Muscle of leg (tissue), 3 donors: ENCODE measurements at regions not wholly inside any gene's neighbourhood (a gene's known extent, or its start where the extent isn't known, plus 50 kb on each side); places are given as distances from the start of the nearest gene placed in this dataset.

ENCODE experiments used
- DNase-seq: peaks from one replicate; pipeline ENCODE4 v3.0.0; 2013
- H3K27ac ChIP-seq: one replicate; pipeline ENCODE4 v1.5.1; 2013; ENCODE audit warnings: mild to moderate bottlenecking, low read length, control low read depth
- H3K27me3 ChIP-seq: one replicate; pipeline ENCODE4 v1.6.1; 2013; ENCODE audit warnings: low read length; ENCODE audit not compliant: control insufficient read depth, insufficient read depth
- H3K36me3 ChIP-seq: one replicate; pipeline ENCODE4 v1.6.1; 2013; ENCODE audit warnings: low read length; ENCODE audit not compliant: control insufficient read depth, insufficient read depth
- H3K4me1 ChIP-seq: one replicate; pipeline ENCODE4 v1.6.1; 2013; ENCODE audit warnings: low read length; ENCODE audit not compliant: control insufficient read depth, insufficient read depth
- H3K4me3 ChIP-seq: one replicate; pipeline ENCODE4 v1.5.1; 2013; ENCODE audit warnings: low read length, control low read depth
- H3K9me3 ChIP-seq: replicated peaks from 2 replicates; pipeline ENCODE4 v1.6.1; 2013; ENCODE audit warnings: low read depth, low read length; ENCODE audit not compliant: control insufficient read depth
- WGBS: methylation state at CpG from one replicate; pipeline ENCODE4 v1.1.5; 2013; ENCODE audit warnings: missing lambda C conversion rate; ENCODE audit not compliant: insufficient coverage; 5-methylcytosine and 5-hydroxymethylcytosine counted together

DNA sequence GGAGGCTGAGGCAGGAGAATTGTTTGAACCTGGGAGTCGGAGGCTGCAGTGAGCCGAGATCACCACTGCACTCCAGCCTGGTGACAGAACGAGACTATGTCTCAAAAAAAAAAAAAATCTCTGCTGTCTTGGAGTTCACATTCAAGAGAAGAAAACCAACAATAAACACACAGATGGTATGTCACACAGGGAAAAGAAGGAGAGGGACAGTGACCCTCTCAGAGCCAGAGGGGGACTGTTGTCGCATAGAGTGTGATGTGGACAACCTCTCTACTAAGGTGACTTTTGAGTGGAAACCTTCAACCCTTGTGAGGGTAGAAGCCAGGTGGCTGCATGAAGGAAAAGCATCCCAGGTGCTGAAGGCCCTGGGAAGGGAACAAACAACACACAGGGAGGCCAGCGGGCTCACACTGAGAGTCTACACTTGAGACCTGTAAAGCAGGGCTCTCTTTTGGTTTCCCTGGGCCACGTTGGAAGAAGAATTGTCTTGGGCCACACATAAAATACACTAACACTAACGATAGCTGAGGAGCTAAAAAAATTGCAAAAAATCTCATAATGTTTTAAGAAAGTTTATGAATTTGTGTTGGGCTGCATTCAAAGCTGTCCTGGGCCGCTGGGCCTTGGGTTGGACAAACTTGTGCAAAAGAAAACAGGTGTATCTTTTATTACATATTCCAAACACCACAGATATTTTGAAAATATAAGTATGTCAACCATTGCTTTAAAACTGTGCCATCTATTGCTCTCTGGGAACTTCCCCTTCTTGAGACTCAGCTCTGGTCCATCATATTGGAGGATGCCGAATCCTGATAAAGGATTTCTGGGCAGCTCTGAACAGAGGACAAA lies 136.0 kb downstream of the DDX1 start:
- 70% methylated on average over 2 of the region's 9 CpGs for whole genome bisulfite sequencing
- peaks cover 14% of the 10 kb centered on the region for H3K27me3 ChIP-seq
- H3K4me3 ChIP-seq, result no peak overlapping the region

DNA sequence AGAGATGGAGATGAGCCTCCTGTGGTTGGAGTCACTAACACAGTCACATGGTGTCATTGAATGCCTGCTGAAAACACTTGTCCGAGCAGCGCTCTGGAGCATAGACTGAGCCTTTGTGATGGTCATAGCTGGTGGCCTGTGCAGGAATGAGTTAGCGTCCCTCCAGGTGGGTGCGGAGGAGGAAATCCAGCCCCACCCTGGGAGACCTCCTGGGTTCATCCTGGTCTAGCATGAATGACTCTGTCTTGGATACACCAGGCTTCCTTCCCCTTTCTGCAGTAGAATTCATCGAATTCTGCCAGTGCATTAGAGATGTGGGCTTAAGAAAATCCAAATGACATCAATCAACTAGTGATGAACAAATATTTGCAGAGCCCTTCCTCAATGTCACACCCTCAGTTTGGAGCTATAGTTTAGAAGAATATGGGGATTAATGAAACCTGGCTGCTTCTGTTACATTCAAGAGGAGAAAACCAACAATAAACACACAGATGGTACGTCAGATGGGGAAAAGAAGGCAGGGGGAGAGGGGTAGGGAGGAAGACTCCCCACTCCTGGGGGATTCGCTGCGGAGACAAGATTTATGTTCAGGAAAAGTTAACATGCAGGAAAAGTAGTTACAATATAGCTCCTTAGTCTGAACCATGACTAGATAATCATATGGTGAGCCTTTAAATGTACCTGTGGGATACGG lies 136.7 kb downstream of the DDX1 start:
- H3K9me3 ChIP-seq, result no peaks in the 10 kb centered on the region
- H3K4me1 ChIP-seq, result peaks cover 37% of the 10 kb centered on the region
- H3K27ac ChIP-seq, result no peak overlapping the region
- 84% methylated on average over 4 of the region's 9 CpGs for WGBS
- no peak for DNase-seq
- H3K4me3 ChIP-seq, result no peak overlapping the region
- peaks cover 14% of the 10 kb centered on the region for H3K27me3 ChIP-seq
- no peaks in the 10 kb centered on the region for H3K36me3 ChIP-seq

More for the DNA sequence above, 136.0 kb downstream of the DDX1 start:
- Histone ChIP-seq H3K9me3 (no peaks in the 10 kb centered on the region), H3K4me1 (peaks cover 34% of the 10 kb centered on the region), H3K36me3 (no peaks in the 10 kb centered on the region), H3K27ac (no peak overlapping the region)
- no peak for DNase-seq

DNA sequence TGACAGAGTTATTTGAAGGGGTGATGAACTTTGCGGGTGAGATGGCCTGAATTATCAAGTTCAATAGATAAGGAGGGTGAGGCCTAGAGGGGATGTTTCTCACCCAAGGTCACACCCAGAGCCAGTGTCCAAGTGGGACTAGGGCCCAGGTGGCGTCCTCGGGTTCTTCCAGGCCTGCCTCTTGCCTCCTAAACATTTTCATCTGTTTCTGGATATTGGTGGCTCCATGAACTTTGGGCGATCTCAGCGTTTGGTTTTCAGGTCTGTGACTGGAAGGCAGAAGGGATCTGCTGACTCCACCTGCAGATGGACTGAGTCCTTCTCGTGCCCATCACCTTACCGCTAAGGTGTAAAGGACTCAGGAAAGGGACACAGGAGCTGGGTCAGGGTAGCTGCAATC lies 137.3 kb downstream of the DDX1 start:
- Histone ChIP-seq H3K4me1 (peaks cover 40% of the 10 kb centered on the region), H3K4me3 (no peak overlapping the region), H3K27me3 (peaks cover 14% of the 10 kb centered on the region), H3K9me3 (no peaks in the 10 kb centered on the region), H3K36me3 (no peaks in the 10 kb centered on the region), H3K27ac (no peak overlapping the region)
- DNase-seq, result no peak
- WGBS, result 94% methylated on average over 7 of the region's 7 CpGs

DNA sequence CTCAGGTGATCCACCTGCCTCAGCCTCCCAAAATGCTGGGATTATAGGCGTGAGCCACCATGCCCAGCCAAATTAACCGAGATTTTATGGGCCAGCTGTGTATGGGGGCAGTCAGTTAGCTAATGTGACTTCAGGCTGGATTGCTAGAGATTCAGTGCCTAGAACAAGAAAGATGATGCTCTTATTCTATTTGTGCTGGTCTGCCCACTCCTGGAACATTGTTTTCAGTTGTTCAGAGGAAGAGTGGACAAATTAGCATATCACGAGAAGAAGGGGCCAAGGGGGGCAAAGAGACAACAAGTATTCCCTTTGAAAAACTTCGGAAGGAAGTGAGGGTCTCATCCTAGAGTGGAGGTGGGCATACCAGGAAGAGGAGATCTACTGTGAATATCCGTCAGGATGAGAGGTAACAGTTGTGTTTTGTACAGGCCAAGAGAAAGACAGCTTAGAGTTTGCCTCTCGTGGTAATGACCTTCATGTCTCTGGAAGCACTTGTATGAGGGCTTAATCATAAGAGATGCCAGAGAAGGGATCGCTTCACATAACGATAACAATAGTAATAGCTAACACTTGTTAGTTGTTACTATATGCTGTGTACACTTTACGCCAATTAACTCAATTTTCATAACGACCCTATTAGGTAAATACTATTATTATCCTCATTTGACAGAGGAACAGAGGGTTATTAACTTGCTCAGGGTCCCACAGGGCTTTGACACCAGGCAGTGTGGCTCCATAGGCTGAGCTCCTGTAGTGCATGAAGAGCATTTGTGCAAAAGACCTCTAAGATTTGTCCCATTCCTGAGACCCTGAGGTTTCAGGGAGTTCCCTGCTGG lies 138.3 kb downstream of the DDX1 start:
- 78% methylated on average over 3 of the region's 10 CpGs for WGBS
- Histone ChIP-seq H3K36me3 (no peaks in the 10 kb centered on the region), H3K4me3 (no peak overlapping the region), H3K4me1 (peaks cover 43% of the 10 kb centered on the region), H3K27me3 (peaks cover 9% of the 10 kb centered on the region), H3K9me3 (no peaks in the 10 kb centered on the region), H3K27ac (no peak overlapping the region)
- DNase-seq, result no peak

DNA sequence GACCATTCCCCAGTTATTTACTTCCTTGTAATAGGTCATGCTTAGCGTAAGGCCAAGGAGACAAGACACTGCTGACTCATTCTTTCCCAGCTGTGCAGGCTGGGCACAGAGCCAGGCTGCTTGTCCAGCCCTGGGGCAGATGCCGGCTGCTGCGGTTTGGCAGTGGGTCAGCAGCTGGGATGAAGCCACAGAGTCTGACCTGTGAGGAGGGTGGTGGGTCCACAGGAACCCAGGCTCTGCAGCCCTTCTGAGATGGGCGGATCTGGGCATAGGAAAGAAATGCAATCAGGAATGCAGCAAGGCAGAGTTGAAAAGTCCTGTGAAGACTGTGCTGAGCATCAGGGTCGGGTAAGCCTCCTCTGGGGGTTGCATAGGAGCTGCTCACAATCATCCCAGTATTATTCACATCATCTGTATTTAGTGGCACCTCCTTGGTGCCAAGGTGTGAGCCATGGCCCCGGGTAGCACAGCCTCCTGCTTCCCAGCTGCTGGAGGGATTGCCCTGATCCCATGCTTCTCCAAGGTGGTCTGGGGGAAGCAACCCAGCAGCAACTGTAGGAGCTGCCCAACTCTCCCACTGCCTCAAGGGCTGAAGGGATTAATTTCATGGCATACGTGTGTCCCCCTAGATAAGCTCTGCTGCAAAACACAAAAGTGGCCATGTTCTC lies 139.0 kb downstream of the DDX1 start:
- no peaks in the 10 kb centered on the region for H3K9me3 ChIP-seq
- WGBS, result 11% methylated on average over 5 of the region's 7 CpGs
- H3K4me3 ChIP-seq, result no peak overlapping the region
- peaks cover 50% of the 10 kb centered on the region for H3K4me1 ChIP-seq
- no peaks in the 10 kb centered on the region for H3K36me3 ChIP-seq
- no peak overlapping the region for H3K27ac ChIP-seq
- H3K27me3 ChIP-seq, result peaks cover 7% of the 10 kb centered on the region
- DNase-seq, result peak; percentile 95

DNA sequence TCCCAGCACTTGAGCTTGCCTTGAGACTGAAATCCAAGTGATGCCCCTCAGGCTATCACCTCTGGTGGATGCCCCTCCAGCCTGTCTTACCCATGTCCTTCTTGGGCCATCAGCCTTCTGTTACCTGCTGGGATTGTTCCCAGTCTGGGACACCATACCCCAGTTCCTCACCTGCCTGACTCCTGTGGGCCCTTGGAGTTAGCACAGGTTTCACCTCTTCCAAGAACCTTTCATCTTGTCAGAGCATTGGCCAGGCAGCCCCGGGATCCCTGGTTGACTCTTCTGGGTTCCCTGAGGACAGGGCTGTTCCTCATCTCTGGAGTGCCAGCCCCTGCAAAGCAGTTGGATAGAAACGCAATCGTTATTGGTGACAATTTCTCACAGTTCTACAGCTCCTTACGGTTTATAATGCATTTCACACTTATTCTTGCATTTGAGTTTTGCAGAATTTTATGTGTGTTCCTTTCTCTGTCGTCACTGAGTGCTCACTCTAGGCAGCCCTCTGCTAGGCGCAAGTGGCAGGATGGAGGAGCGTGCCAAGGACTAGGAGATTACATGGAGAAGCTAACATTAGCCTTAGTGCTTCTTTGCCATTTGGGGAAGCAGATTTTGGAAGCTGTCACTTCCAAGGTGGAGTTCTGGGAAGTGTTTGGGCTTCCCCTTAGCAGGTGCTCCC lies 139.7 kb downstream of the DDX1 start:
- Histone ChIP-seq H3K27me3 (peaks cover 7% of the 10 kb centered on the region), H3K4me1 (peaks cover 51% of the 10 kb centered on the region), H3K27ac (no peak overlapping the region), H3K36me3 (no peaks in the 10 kb centered on the region), H3K9me3 (no peaks in the 10 kb centered on the region), H3K4me3 (no peak overlapping the region)
- DNase-seq, result no peak
- 85% methylated on average over 1 of the region's 7 CpGs for WGBS

DNA sequence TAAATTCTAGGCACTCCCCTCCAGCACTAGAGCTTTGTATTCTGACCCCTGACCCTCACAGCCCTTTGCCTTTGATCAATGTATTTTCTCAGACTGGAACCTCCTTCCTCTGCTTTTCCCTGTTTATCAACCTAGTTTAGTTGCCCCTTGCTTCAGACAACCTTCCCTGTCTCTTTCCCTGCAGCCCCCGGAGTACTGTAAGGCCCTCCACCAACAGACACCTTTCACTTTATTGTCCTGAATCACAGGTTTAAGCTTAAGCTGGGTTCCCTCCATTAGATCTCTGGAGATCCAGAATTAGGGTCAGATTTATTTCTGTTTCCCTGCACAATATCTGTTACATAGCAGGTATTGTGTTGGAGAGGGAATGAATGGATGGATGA lies 140.2 kb downstream of the DDX1 start:
- WGBS, result 100% methylated on average over 1 of the region's 1 CpG
- peaks cover 7% of the 10 kb centered on the region for H3K27me3 ChIP-seq
- H3K27ac ChIP-seq, result no peak overlapping the region
- H3K4me3 ChIP-seq, result no peak overlapping the region
- no peak for DNase-seq
- H3K9me3 ChIP-seq, result no peaks in the 10 kb centered on the region
- no peaks in the 10 kb centered on the region for H3K36me3 ChIP-seq
- H3K4me1 ChIP-seq, result peaks cover 51% of the 10 kb centered on the region

DNA sequence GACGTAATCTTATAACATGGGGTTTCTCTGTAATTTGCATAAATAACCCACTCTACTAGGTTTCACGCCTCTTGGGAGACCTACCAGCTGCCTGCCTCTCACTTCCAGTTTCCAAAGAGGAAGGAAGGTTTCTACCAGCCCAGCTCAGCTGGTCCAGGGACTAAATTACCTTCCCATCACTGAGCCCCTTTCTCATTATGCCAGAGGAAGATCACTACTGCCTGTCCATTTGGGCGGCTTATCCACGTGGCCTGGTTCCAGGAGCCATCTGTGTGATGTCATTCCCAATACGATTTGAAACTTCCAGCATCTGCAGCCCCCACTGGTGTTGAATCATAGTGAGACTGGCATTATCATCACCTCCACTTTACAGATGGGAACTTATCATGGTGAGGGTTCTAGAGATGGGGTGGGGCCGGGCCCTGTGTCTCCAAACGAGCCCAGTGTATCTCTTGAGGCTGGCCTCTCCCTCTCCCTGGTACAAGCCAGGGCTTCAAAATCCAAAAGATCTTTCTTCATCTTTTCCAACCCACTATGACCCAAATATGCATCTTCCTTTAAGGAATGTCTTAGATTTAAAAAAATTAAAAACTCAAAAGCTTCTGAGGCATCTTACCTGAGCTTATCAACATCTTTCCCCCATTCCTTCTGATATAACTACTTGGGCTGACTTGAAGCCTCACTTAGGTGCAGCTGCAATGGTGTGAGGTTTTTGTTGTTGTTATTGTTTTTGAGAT lies 140.8 kb downstream of the DDX1 start:
- peaks cover 51% of the 10 kb centered on the region for H3K4me1 ChIP-seq

More for the DNA sequence above, 140.8 kb downstream of the DDX1 start:
- 50% methylated on average over 3 of the region's 7 CpGs for WGBS
- Histone ChIP-seq H3K9me3 (no peaks in the 10 kb centered on the region), H3K27me3 (peaks cover 7% of the 10 kb centered on the region), H3K36me3 (no peaks in the 10 kb centered on the region), H3K4me3 (no peak overlapping the region), H3K27ac (no peak overlapping the region)
- peak; percentile 16 for DNase-seq
